ENCODE measurements at regions not wholly inside any gene's neighbourhood (a gene's known extent, or its start where the extent isn't known, plus 50 kb on each side); places are given as distances from the start of the nearest gene placed in this dataset.

GRCh38 chr9:135012166-135012565, 75.3 kb upstream of the OLFM1 start:
- Histone ChIP-seq H3K4me2 (ENCODE audit: control insufficient read depth, insufficient read depth) (no peak overlapping the region), H4K20me1 (ENCODE audit: control insufficient read depth, insufficient read depth) (no peaks in the 10 kb centered on the region), H3K36me3 (ENCODE audit: control insufficient read depth in 2 of 2, insufficient read depth in 2 of 2, low read length in 1 of 2) (no peaks in the 10 kb centered on the region), H3K27ac (ENCODE audit: control insufficient read depth, insufficient read depth) (no peak overlapping the region), H2AFZ (ENCODE audit: control insufficient read depth, low read depth, low read length) (no peak overlapping the region), H3K4me1 (ENCODE audit: control insufficient read depth, insufficient read depth, low read length) (no peaks in the 10 kb centered on the region), H3K4me3 (no peak overlapping the region), H3K9me3 (replicated peaks; ENCODE audit: control insufficient read depth, insufficient read depth, low read length) (no peaks in the 10 kb centered on the region), H3K27me3 (replicated peaks in 1 of 2; ENCODE audit: control insufficient read depth in 2 of 2, insufficient read depth in 2 of 2, low read length in 1 of 2) (peaks cover 0 to 3% of the 10 kb centered on the region in 2 experiments; a peak in 2 of 4 replicates), H3K79me2 (ENCODE audit: control insufficient read depth, insufficient read depth, low read length) (no peaks in the 10 kb centered on the region), H3K9ac (ENCODE audit: control insufficient read depth, insufficient read depth, low read length) (no peak overlapping the region)
- DNase-seq (ENCODE audit: low read depth, low spot score) (no peak), FAIRE-seq (no peak), ATAC-seq (no peak)
- WGBS (ENCODE audit: insufficient coverage, insufficient replicate concordance, low lambda C conversion rate, missing lambda C conversion rate): 0% methylated on average over 5 of the region's 5 CpGs
- RAD21 ChIA-PET (ENCODE audit: unreplicated experiment): no interaction called here
- SMC1A ChIA-PET (ENCODE audit: uncharacterized antibody, unreplicated experiment): no interaction called here
- POLR2A ChIA-PET: no interaction called here
- no TSS peak for BruUV-seq (replicated peaks)
- in situ Hi-C loops (cut with MboI) (no loop called here), intact Hi-C loops (cut with micrococcal nuclease; ENCODE audit: unreplicated experiment) (no loop called here)
- CTCF ChIA-PET: interaction anchor here (1.3 kb wide), 1 partner anchor 8 kb away, joined by 3 read pairs; no protein-coding TSS in a partner anchor
- TF ChIP-seq FOXK2 (IDR thresholded peaks at IDR 0.05): no peak
- no peak for TF ChIP-seq EP300 (IDR thresholded peaks at IDR 0.05; ENCODE audit: borderline replicate concordance in 1 of 2, control insufficient read depth in 1 of 2, low read depth in 2 of 2, low read length in 2 of 2)
- TF ChIP-seq NFYB (IDR thresholded peaks at IDR 0.05; ENCODE audit: insufficient read depth, low read depth, low read length): no peak
- TF ChIP-seq DPF2 (IDR thresholded peaks at IDR 0.05): no peak
- TF ChIP-seq STAT1 (conservative IDR thresholded peaks at IDR 0.05): no peak
- no peak for TF ChIP-seq SRF (IDR thresholded peaks at IDR 0.05; ENCODE audit: low read depth in 2 of 2, low read length in 2 of 2)
- no peak for TF ChIP-seq CHD1 (IDR thresholded peaks at IDR 0.05; ENCODE audit: low read depth, low read length)
- TF ChIP-seq IRF5 (IDR thresholded peaks at IDR 0.05; ENCODE audit: borderline replicate concordance): no peak
- TF ChIP-seq KAT2A (conservative IDR thresholded peaks at IDR 0.05; ENCODE audit: control insufficient read depth, low read depth, low read length): no peak
- no peak for TF ChIP-seq SMARCA5 (IDR thresholded peaks at IDR 0.05)
- no peak for TF ChIP-seq ZNF592 (IDR thresholded peaks at IDR 0.05)
